Retinal pigment epithelial cell (primary cell): ENCODE measurements at regions not wholly inside any gene's neighbourhood (a gene's known extent, or its start where the extent isn't known, plus 50 kb on each side); places are given as distances from the start of the nearest gene placed in this dataset.

Source experiments
- DNase-seq: peaks from one replicate; pipeline ENCODE4 v3.0.0-alpha.2; 2010; ENCODE audit warnings: low read depth
- H3K4me3 ChIP-seq: 2 replicates; pipeline ENCODE4 v1.5.1; 2011; ENCODE audit warnings: mild to moderate bottlenecking, low read length, control low read depth, moderate library complexity
- TF ChIP-seq, protein P1 (sequence below): conservative IDR thresholded peaks from 2 replicates; pipeline ENCODE4 v1.5.1; 2011; ENCODE audit warnings: low read depth, low read length, control low read depth, inconsistent platforms

DNA sequence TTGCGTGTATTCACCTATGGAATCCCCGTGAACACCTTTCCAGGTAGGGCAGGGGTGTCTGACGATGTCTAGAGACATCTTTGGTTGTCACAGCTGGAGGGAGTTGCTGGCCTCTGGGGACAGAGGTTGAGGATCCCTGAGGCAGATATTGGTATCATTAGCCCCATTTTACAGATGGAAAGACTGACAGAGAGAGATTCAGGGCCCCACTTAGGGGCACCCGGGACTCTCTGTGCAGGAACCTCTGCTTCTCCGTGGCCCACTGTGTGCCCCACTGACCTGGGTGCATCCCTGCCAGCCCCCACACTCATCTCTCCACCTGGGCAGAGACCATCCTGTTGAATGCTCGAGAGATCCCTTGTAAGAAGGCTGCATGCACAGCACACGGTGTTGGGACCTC lies 111.2 kb downstream of the EDN3 start:
- TF ChIP-seq, protein P1, sequence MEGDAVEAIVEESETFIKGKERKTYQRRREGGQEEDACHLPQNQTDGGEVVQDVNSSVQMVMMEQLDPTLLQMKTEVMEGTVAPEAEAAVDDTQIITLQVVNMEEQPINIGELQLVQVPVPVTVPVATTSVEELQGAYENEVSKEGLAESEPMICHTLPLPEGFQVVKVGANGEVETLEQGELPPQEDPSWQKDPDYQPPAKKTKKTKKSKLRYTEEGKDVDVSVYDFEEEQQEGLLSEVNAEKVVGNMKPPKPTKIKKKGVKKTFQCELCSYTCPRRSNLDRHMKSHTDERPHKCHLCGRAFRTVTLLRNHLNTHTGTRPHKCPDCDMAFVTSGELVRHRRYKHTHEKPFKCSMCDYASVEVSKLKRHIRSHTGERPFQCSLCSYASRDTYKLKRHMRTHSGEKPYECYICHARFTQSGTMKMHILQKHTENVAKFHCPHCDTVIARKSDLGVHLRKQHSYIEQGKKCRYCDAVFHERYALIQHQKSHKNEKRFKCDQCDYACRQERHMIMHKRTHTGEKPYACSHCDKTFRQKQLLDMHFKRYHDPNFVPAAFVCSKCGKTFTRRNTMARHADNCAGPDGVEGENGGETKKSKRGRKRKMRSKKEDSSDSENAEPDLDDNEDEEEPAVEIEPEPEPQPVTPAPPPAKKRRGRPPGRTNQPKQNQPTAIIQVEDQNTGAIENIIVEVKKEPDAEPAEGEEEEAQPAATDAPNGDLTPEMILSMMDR, result no peak
- no peak for DNase-seq

DNA sequence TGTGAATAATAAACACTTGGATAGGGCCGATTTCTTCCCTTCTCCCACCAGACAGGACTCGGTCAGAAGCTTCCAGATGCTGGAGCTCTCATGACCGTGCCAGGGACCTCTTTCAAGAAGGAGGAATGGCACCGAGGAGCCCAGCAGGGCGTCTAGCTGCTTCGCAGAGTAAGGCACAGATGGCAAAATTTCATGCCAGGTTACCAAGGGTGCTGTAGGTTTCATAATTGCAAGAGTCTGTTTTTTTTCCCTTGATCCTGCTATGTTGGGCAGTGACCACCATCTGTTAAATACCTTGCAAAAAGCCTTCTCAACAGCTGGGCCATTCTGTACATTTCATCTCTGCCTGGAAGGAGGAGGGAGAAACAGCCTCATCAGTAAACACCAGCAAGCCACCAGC lies 111.8 kb downstream of the EDN3 start:
- TF ChIP-seq, protein P1, result no peak
- no peak for DNase-seq

More for the DNA sequence above, 111.2 kb downstream of the EDN3 start:
- H3K4me3 ChIP-seq, result no peak overlapping the region

DNA sequence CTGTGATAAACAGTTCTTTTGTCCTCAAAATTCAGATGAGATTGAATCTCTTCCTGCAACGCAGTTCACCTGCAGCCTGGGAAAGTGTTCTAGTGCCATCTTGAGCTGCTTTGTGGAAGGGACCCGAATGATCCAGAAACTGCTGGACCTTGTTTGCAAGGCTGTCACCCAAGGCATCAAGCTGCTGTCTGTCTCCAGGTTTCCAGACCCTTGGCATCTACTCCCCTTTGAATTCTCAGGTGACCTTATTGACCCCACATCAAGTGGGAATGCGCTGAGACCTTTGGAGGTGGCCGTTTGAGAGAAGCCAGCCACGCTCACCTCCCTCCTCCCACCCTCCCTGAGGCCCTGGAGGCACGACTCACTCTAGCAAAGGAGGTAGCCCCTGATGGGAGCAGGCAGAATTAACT lies 112.5 kb downstream of the EDN3 start:
- no peak overlapping the region for H3K4me3 ChIP-seq
- DNase-seq, result no peak
- TF ChIP-seq, protein P1, result no peak

More for the DNA sequence above, 111.8 kb downstream of the EDN3 start:
- no peak overlapping the region for H3K4me3 ChIP-seq

DNA sequence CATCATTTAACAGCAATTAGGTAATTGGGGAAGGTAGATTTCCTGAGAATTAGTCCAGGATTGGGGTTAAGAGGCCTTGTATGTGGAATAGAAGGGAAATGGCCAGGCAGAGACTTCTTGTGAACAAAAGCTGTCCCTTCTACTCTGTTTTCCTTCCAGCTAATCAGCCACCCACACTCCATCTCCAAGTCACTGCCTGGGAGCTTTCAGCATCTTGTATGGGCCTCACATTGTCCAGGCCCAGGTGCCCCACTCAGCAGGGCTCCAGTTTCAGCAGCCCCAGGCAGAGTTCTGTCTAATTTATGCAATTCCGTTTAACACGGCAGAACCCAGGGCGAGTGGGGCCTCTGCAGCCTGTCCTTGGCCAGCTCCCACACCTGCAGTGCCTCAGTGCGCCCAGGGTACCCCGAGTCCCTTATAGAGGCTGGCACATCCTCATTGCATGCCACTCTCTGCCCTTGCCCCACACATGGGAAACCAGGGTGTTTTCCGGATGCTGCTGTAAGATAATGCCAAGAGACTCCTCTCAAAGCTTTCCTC lies 113.0 kb downstream of the EDN3 start:
- TF ChIP-seq, protein P1, result no peak
- no peak for DNase-seq
- H3K4me3 ChIP-seq, result no peak overlapping the region

DNA sequence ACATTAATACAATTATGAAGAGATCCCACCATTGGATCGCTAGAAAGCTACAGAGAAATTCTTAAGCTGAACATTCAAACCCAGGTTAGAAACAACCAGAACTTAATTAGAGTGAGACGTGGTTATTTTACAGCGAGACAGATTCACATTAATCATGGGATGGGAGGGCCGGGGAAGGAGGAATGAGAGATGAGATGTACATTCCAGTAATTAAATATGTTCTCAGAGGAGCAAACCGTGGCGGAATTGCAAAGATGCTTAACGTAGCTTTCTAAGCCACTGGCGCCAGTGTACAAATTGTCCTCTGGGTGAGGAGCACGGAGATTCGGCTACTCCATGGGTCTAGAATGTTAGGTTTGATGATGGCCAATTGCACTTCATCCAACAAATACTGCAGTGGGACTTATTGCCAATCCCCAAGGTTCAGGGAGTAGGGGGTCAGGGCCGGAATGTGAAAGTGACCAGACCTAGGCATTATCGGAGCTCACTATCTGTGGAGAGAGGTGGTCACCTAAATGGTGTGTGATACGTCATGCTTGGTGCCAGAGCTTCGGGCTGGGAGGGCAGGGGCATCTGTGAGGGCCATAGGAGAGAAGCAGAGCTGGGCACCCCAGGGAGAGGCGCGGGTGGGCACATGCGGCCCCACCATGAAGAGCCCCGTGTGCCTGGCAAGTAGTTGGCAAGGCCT lies 114.7 kb downstream of the EDN3 start:
- TF ChIP-seq, protein P1, result no peak
- DNase-seq, result no peak
- H3K4me3 ChIP-seq, result no peak overlapping the region

DNA sequence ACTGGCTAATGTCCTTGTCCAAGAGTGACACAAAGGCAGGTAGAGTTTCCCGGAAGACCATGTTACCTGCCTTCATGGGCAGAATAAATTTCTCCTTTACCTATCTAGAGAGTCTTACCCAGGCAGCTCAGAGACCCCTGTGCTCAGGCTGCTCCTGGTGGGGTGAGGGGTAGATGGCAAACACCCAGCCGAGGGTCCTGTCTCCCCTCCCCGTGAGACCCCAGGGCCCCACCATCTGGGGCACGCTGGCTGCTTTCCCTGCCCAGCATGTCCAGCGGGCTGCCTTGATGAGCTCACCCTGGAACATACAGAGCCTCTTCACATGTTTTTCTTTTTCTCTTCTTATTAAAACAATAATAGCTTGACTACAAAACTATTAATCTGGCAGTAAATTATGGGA lies 116.5 kb downstream of the EDN3 start:
- TF ChIP-seq, protein P1, result no peak
- H3K4me3 ChIP-seq, result no peak overlapping the region
- no peak for DNase-seq

DNA sequence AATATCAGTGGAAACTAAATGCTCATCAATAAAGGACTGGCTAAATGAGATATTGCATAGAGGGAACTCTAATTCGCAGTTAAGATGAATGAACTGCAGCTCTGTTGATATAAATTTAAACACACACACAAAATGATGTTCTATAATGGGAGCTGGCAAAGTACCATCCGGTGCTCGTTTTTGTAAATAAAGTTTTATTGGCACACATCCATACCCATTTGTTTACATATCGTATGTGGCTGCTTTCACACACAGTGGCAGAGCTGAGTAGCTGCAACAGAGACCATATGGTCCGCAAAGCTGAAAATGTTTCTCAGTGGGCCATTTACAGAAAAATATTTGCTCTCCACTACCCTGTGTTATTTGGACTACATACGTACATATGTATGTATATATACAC lies 120.7 kb downstream of the EDN3 start:
- DNase-seq, result no peak
- TF ChIP-seq, protein P1, result no peak

More for the DNA sequence above, 120.7 kb downstream of the EDN3 start:
- H3K4me3 ChIP-seq, result no peak overlapping the region
